HG02943 (cell line): ENCODE measurements at regions not wholly inside any gene's neighbourhood (a gene's known extent, or its start where the extent isn't known, plus 50 kb on each side); places are given as distances from the start of the nearest gene placed in this dataset.
"Not testable (repeated sequence)": the region's sequence is repeated elsewhere in the genome, so short reads cannot be mapped to it uniquely, and the experiment has no call there.

Experiments
- ATAC-seq: cut with Tn5 transposase; IDR thresholded peaks from one replicate; pipeline ENCODE4 v1.9.1; 2021; ENCODE audit warnings: mild to moderate bottlenecking, low read depth, moderate library complexity; ENCODE audit not compliant: unreplicated experiment

GRCh38 chr2:16038621-16039020 lies 98.3 kb downstream of the MYCN start:
- no peak for ATAC-seq

GRCh38 chr2:16037808-16038457 lies 97.6 kb downstream of the MYCN start:
- no peak for ATAC-seq

- ATAC-seq = no peak
Measured at GRCh38 chr2:16036951-16037350, 96.6 kb downstream of the MYCN start.

GRCh38 chr2:16035747-16036745 lies 95.7 kb downstream of the MYCN start:
- no peak for ATAC-seq

GRCh38 chr2:16034975-16035746 lies 94.8 kb downstream of the MYCN start:
- no peak for ATAC-seq

- no peak for ATAC-seq
Measured at GRCh38 chr2:16034151-16034974, 94.0 kb downstream of the MYCN start.

- no peak for ATAC-seq
Measured at GRCh38 chr2:16033032-16033293, 92.6 kb downstream of the MYCN start.

GRCh38 chr2:16032282-16033031 lies 92.1 kb downstream of the MYCN start:
- no peak for ATAC-seq

- ATAC-seq = no peak
Measured at GRCh38 chr2:16031848-16032159, 91.5 kb downstream of the MYCN start.

- no peak for ATAC-seq
Measured at GRCh38 chr2:16031058-16031847, 90.9 kb downstream of the MYCN start.

- no peak for ATAC-seq
Measured at GRCh38 chr2:16030206-16031057, 90.1 kb downstream of the MYCN start.

- ATAC-seq = no peak
Measured at GRCh38 chr2:16028644-16029043, 88.3 kb downstream of the MYCN start.

GRCh38 chr2:16026816-16027501 lies 86.6 kb downstream of the MYCN start:
- no peak for ATAC-seq

GRCh38 chr2:16025876-16026640 lies 85.7 kb downstream of the MYCN start:
- ATAC-seq = no peak

GRCh38 chr2:16025211-16025875 lies 85.0 kb downstream of the MYCN start:
- no peak for ATAC-seq

GRCh38 chr2:16024628-16025027 lies 84.3 kb downstream of the MYCN start:
- ATAC-seq = not testable (repeated sequence)
